ENCODE measurements at regions not wholly inside any gene's neighbourhood (a gene's known extent, or its start where the extent isn't known, plus 50 kb on each side); places are given as distances from the start of the nearest gene placed in this dataset.

- DNase-seq (ENCODE audit: low read depth) = no peak
Measured at GRCh38 chr12:60311940-60312339, 716.1 kb downstream of the SLC16A7 start.

GRCh38 chr12:60317361-60317760 is 721.5 kb downstream of the SLC16A7 start:
- no peak for DNase-seq (ENCODE audit: low read depth)

- no peak for DNase-seq (ENCODE audit: low read depth)
Measured at GRCh38 chr12:60324746-60325145, 728.9 kb downstream of the SLC16A7 start.

- DNase-seq (ENCODE audit: low read depth) = no peak
Measured at GRCh38 chr12:60333461-60333860, 737.6 kb downstream of the SLC16A7 start.

GRCh38 chr12:60335745-60336144 is 739.9 kb downstream of the SLC16A7 start:
- DNase-seq (ENCODE audit: low read depth) = no peak

- DNase-seq (ENCODE audit: low read depth) = no peak
Measured at GRCh38 chr12:60337839-60338549, 742.2 kb downstream of the SLC16A7 start.

GRCh38 chr12:60345442-60345841 is 749.6 kb downstream of the SLC16A7 start:
- DNase-seq (ENCODE audit: low read depth) = no peak

GRCh38 chr12:60349232-60349978 is 753.6 kb downstream of the SLC16A7 start:
- no peak for DNase-seq (ENCODE audit: low read depth)

- DNase-seq (ENCODE audit: low read depth) = no peak
Measured at GRCh38 chr12:60387356-60387755, 791.5 kb downstream of the SLC16A7 start.

GRCh38 chr12:60391051-60391450 is 795.2 kb downstream of the SLC16A7 start:
- DNase-seq (ENCODE audit: low read depth) = no peak

GRCh38 chr12:60391791-60392190 is 796.0 kb downstream of the SLC16A7 start:
- DNase-seq (ENCODE audit: low read depth) = no peak

GRCh38 chr12:60393093-60393492 is 797.3 kb downstream of the SLC16A7 start:
- no peak for DNase-seq (ENCODE audit: low read depth)

GRCh38 chr12:60394665-60395064 is 798.8 kb downstream of the SLC16A7 start:
- no peak for DNase-seq (ENCODE audit: low read depth)

GRCh38 chr12:60398547-60398946 is 802.7 kb downstream of the SLC16A7 start:
- DNase-seq (ENCODE audit: low read depth) = no peak

- DNase-seq (ENCODE audit: low read depth) = no peak
Measured at GRCh38 chr12:60399064-60399463, 803.2 kb downstream of the SLC16A7 start.

GRCh38 chr12:60402996-60403395 is 807.2 kb downstream of the SLC16A7 start:
- no peak for DNase-seq (ENCODE audit: low read depth)

- DNase-seq (ENCODE audit: low read depth) = no peak
Measured at GRCh38 chr12:60415351-60415750, 819.5 kb downstream of the SLC16A7 start.

GRCh38 chr12:60419986-60420385 is 824.2 kb downstream of the SLC16A7 start:
- DNase-seq (ENCODE audit: low read depth) = no peak

GRCh38 chr12:60421741-60422140 is 825.9 kb downstream of the SLC16A7 start:
- no peak for DNase-seq (ENCODE audit: low read depth)

GRCh38 chr12:60437297-60437696 is 841.5 kb downstream of the SLC16A7 start:
- no peak for DNase-seq (ENCODE audit: low read depth)

- no peak for DNase-seq (ENCODE audit: low read depth)
Measured at GRCh38 chr12:60441577-60441976, 845.7 kb downstream of the SLC16A7 start.

GRCh38 chr12:60451457-60451856 is 855.6 kb downstream of the SLC16A7 start:
- DNase-seq (ENCODE audit: low read depth) = no peak

- DNase-seq (ENCODE audit: low read depth) = no peak
Measured at GRCh38 chr12:60465060-60465459, 869.2 kb downstream of the SLC16A7 start.

All from myocyte (in vitro differentiated cells).